ENCODE measurements at regions not wholly inside any gene's neighbourhood (a gene's known extent, or its start where the extent isn't known, plus 50 kb on each side); places are given as distances from the start of the nearest gene placed in this dataset.
"Not testable (repeated sequence)": the region's sequence is repeated elsewhere in the genome, so short reads cannot be mapped to it uniquely, and the experiment has no call there.

GRCh38 chr11:25633230-25633629 lies 698.7 kb upstream of the ANO3 start:
- CTCF ChIA-PET: no interaction called here
- TF ChIP-seq RFX5 (IDR thresholded peaks at IDR 0.05; ENCODE audit: low read length): no peak
- TF ChIP-seq SIN3A (IDR thresholded peaks at IDR 0.05; ENCODE audit: borderline replicate concordance, low read depth, low read length): no peak
- no peak for TF ChIP-seq USF1 (IDR thresholded peaks at IDR 0.05; ENCODE audit: borderline replicate concordance, low read depth)
- no peak for TF ChIP-seq TEAD4 (IDR thresholded peaks at IDR 0.05; ENCODE audit: borderline replicate concordance, insufficient read depth)
- POLR2A ChIA-PET: no interaction called here

GRCh38 chr11:25649220-25649619 lies 682.7 kb upstream of the ANO3 start:
- H3K79me2 ChIP-seq (ENCODE audit: insufficient read depth); H4K20me1 ChIP-seq (ENCODE audit: insufficient read depth); CTCF ChIA-PET; H3K27ac ChIP-seq (ENCODE audit: low read depth in 2 of 2, low read length in 1 of 2); H3K9me2 ChIP-seq; H3K27me3 ChIP-seq (ENCODE audit: insufficient read depth); H3K9me3 ChIP-seq; POLR2A ChIA-PET; H3K4me1 ChIP-seq (ENCODE audit: control insufficient read depth in 1 of 2, insufficient read depth in 2 of 2, low read depth in 1 of 2, low read length in 1 of 2); DNase-seq; H3K36me3 ChIP-seq (replicated peaks in 1 of 2; ENCODE audit: control insufficient read depth in 1 of 2, insufficient read depth in 2 of 2, low read length in 1 of 2); H3K4me2 ChIP-seq; H3K4me3 ChIP-seq (ENCODE audit: low read depth in 2 of 2, low read length in 1 of 2); H2AFZ ChIP-seq (ENCODE audit: low read depth); H3F3A ChIP-seq (replicated peaks; ENCODE audit: insufficient read depth); H3K9ac ChIP-seq: not testable (repeated sequence)
- 66% methylated on average over 9 of the region's 12 CpGs for WGBS (ENCODE audit: low lambda C conversion rate)

More at GRCh38 chr11:25633230-25633629, 698.7 kb upstream of the ANO3 start:
- H3K4me3 ChIP-seq (ENCODE audit: low read depth in 2 of 2, low read length in 1 of 2): no peak overlapping the region
- H2AFZ ChIP-seq (ENCODE audit: low read depth): no peak overlapping the region
- WGBS (ENCODE audit: low lambda C conversion rate): 24% methylated on average over 1 of the region's 1 CpG
- H3K27me3 ChIP-seq (ENCODE audit: insufficient read depth): no peaks in the 10 kb centered on the region
- no peaks in the 10 kb centered on the region for H3K4me1 ChIP-seq (ENCODE audit: control insufficient read depth in 1 of 2, insufficient read depth in 2 of 2, low read depth in 1 of 2, low read length in 1 of 2)
- no peaks in the 10 kb centered on the region for H3K79me2 ChIP-seq (ENCODE audit: insufficient read depth)
- H3K9ac ChIP-seq: no peak overlapping the region
- DNase-seq: no peak
- no peak overlapping the region for H3K4me2 ChIP-seq
- no peak overlapping the region for H3K27ac ChIP-seq (ENCODE audit: low read depth in 2 of 2, low read length in 1 of 2)
- H3K9me2 ChIP-seq: no peaks in the 10 kb centered on the region
- no peaks in the 10 kb centered on the region for H3F3A ChIP-seq (replicated peaks; ENCODE audit: insufficient read depth)
- no peaks in the 10 kb centered on the region for H4K20me1 ChIP-seq (ENCODE audit: insufficient read depth)
- H3K9me3 ChIP-seq: no peaks in the 10 kb centered on the region
- H3K36me3 ChIP-seq (replicated peaks in 1 of 2; ENCODE audit: control insufficient read depth in 1 of 2, insufficient read depth in 2 of 2, low read length in 1 of 2): no peaks in the 10 kb centered on the region

GRCh38 chr11:25650319-25650718 lies 681.6 kb upstream of the ANO3 start:
- WGBS (ENCODE audit: low lambda C conversion rate): 90% methylated on average over 12 of the region's 12 CpGs
- H3F3A ChIP-seq (replicated peaks; ENCODE audit: insufficient read depth): peaks cover 9% of the 10 kb centered on the region

More at GRCh38 chr11:25650319-25650718, 681.6 kb upstream of the ANO3 start:
- no peaks in the 10 kb centered on the region for H3K79me2 ChIP-seq (ENCODE audit: insufficient read depth)
- ChIA-PET CTCF (no interaction called here), POLR2A (no interaction called here)
- no peaks in the 10 kb centered on the region for H3K9me2 ChIP-seq
- no peak for DNase-seq
- H3K4me1 ChIP-seq (ENCODE audit: control insufficient read depth in 1 of 2, insufficient read depth in 2 of 2, low read depth in 1 of 2, low read length in 1 of 2): no peaks in the 10 kb centered on the region
- H3K36me3 ChIP-seq (replicated peaks in 1 of 2; ENCODE audit: control insufficient read depth in 1 of 2, insufficient read depth in 2 of 2, low read length in 1 of 2): no peaks in the 10 kb centered on the region
- H3K9ac ChIP-seq: no peak overlapping the region
- no peak overlapping the region for H3K4me3 ChIP-seq (ENCODE audit: low read depth in 2 of 2, low read length in 1 of 2)
- H4K20me1 ChIP-seq (ENCODE audit: insufficient read depth): no peaks in the 10 kb centered on the region
- H3K9me3 ChIP-seq: no peaks in the 10 kb centered on the region
- no peak overlapping the region for H3K27ac ChIP-seq (ENCODE audit: low read depth in 2 of 2, low read length in 1 of 2)
- no peak overlapping the region for H3K4me2 ChIP-seq
- TF ChIP-seq TEAD4 (IDR thresholded peaks at IDR 0.05; ENCODE audit: borderline replicate concordance, insufficient read depth): no peak
- TF ChIP-seq FOXM1 (IDR thresholded peaks at IDR 0.05; ENCODE audit: low read depth): no peak
- no peak for TF ChIP-seq POLR2AphosphoS5 (IDR thresholded peaks at IDR 0.05; ENCODE audit: low read depth, low read length)
- no peak for TF ChIP-seq MXI1 (IDR thresholded peaks at IDR 0.05; ENCODE audit: low read depth, low read length)
- TF ChIP-seq ZBTB33 (IDR thresholded peaks at IDR 0.05; ENCODE audit: borderline replicate concordance, low read depth): no peak
- no peak for TF ChIP-seq NRF1 (IDR thresholded peaks at IDR 0.05; ENCODE audit: low read depth, low read length)
- no peaks in the 10 kb centered on the region for H3K27me3 ChIP-seq (ENCODE audit: insufficient read depth)
- no peak overlapping the region for H2AFZ ChIP-seq (ENCODE audit: low read depth)

Data from SK-N-SH (cell line).